Breast epithelium (tissue), 4 donors: ENCODE measurements at regions not wholly inside any gene's neighbourhood (a gene's known extent, or its start where the extent isn't known, plus 50 kb on each side); places are given as distances from the start of the nearest gene placed in this dataset.
A peak's percentile ranks its signal among the peaks of the same experiment; 100 is the strongest.

Experiments
- DNase-seq, 2 donors: peaks; one replicate each; pipeline ENCODE4 v3.0.0-alpha.2; 2019; ENCODE audit warnings: low spot score in 2 of 2
- H3K27ac ChIP-seq, 2 donors: fragments of 200-600 bp; sonication (generic) in 1 of 2; one replicate each; pipeline ENCODE4 v1.5.1; 2016 to 2019; ENCODE audit warnings: mild to moderate bottlenecking in 1 of 2
- H3K27me3 ChIP-seq, 2 donors: fragments of 200-600 bp; sonication (generic) in 1 of 2; one replicate each; pipeline versions ENCODE4 v1.5.1 to v1.6.0; 2017 to 2019; ENCODE audit warnings: control low read depth in 1 of 2, mild to moderate bottlenecking in 1 of 2
- H3K36me3 ChIP-seq: fragments of 200-600 bp; one replicate; pipeline ENCODE4 v1.5.1; 2019
- H3K4me1 ChIP-seq, 2 donors: fragments of 200-600 bp; sonication (generic); one replicate each; pipeline ENCODE4 v1.5.1; 2016 to 2019; ENCODE audit warnings: control low read depth in 1 of 2
- H3K4me3 ChIP-seq, 3 donors: fragments of 200-600 bp; sonication (generic); 1 replicate in 2 of 3; 2 replicates in 1 of 3; pipeline ENCODE4 v1.5.1; 2016 to 2019; ENCODE audit warnings: mild to moderate bottlenecking in 3 of 3, moderate library complexity in 2 of 3
- H3K9me3 ChIP-seq, 2 donors: fragments of 200-600 bp; sonication (generic) in 1 of 2; one replicate each; pipeline ENCODE4 v1.5.1; 2016 to 2019; ENCODE audit warnings: control low read depth in 1 of 2
- POLR2A ChIP-seq: fragments of 450-650 bp; IDR thresholded peaks from one replicate; pipeline ENCODE4 v1.6.1; 2016; ENCODE audit warnings: antibody characterized with exemption, mild to moderate bottlenecking, moderate library complexity
- POLR2AphosphoS5 ChIP-seq, 3 donors: sonication (generic); formaldehyde crosslinking; IDR thresholded peaks; one replicate each; pipeline ENCODE4 v1.6.1; 2017; ENCODE audit warnings: antibody characterized with exemption in 3 of 3
- intact Hi-C: fragments of 100-400 bp; cut with DNase I; formaldehyde crosslinking; loops from one replicate; pipeline ENCODE4 v1.15.1; 2023; ENCODE audit warnings: low total_unique reads
- TF ChIP-seq, protein P1 (sequence below), 3 donors: fragments of 450-650 bp; IDR thresholded peaks; one replicate each; pipeline ENCODE4 v1.5.1; 2016 to 2017; ENCODE audit warnings: antibody characterized with exemption in 3 of 3, mild to moderate bottlenecking in 3 of 3, moderate library complexity in 3 of 3

DNA sequence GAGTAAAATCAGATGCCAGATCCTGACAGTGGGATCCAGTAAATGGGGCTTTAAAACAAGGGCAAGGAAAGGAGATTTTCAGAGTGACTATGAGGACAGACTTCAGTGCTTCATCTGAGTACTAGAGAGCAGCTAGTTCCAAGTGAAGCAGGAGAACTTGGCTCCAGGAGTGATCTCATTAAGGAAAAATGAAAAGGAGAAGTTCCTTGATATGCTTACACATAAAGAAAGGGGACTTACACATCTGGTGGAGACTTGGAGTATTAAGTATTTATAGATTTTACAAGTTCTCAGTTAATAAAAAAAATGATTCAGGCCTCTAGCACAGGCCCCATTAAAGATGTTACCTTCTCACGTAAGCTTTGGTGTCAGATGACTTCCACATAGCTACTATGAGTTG is 105.8 kb downstream of the ICOS start:
- H3K4me3 ChIP-seq, result no peak overlapping the region
- no peaks in the 10 kb centered on the region for H3K36me3 ChIP-seq
- TF ChIP-seq POLR2A (no peak), POLR2AphosphoS5 (IDR thresholded peaks at IDR 0.05) (no peak)
- TF ChIP-seq, protein P1, sequence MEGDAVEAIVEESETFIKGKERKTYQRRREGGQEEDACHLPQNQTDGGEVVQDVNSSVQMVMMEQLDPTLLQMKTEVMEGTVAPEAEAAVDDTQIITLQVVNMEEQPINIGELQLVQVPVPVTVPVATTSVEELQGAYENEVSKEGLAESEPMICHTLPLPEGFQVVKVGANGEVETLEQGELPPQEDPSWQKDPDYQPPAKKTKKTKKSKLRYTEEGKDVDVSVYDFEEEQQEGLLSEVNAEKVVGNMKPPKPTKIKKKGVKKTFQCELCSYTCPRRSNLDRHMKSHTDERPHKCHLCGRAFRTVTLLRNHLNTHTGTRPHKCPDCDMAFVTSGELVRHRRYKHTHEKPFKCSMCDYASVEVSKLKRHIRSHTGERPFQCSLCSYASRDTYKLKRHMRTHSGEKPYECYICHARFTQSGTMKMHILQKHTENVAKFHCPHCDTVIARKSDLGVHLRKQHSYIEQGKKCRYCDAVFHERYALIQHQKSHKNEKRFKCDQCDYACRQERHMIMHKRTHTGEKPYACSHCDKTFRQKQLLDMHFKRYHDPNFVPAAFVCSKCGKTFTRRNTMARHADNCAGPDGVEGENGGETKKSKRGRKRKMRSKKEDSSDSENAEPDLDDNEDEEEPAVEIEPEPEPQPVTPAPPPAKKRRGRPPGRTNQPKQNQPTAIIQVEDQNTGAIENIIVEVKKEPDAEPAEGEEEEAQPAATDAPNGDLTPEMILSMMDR (IDR thresholded peaks at IDR 0.05), result no peak
- H3K27me3 ChIP-seq, result no peaks in the 10 kb centered on the region
- intact Hi-C loops, result no loop called here
- no peak for DNase-seq
- no peaks in the 10 kb centered on the region for H3K4me1 ChIP-seq
- H3K27ac ChIP-seq, result no peak overlapping the region
- no peaks in the 10 kb centered on the region for H3K9me3 ChIP-seq

DNA sequence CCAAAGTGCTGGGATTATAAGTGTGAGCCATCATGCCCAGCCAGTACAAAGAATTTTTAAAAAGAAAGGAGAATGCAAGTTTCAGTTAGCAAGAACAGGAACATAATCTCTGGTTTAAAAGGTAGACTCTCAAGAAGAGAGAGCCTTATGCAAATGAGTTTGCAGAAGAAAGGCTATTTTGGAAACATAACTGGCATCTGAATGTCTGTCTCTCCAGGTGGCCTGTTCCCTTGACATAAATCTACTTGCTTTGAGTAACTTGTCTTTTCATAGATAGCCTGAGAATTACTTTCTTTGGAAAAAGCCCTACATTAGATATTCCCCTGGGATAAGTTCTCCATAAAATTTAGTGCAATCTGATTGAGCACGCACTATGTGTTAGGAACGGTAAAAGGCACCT is 109.6 kb downstream of the ICOS start:
- intact Hi-C loops, result no loop called here
- no peaks in the 10 kb centered on the region for H3K4me1 ChIP-seq
- TF ChIP-seq, protein P1 (IDR thresholded peaks at IDR 0.05), result no peak

DNA sequence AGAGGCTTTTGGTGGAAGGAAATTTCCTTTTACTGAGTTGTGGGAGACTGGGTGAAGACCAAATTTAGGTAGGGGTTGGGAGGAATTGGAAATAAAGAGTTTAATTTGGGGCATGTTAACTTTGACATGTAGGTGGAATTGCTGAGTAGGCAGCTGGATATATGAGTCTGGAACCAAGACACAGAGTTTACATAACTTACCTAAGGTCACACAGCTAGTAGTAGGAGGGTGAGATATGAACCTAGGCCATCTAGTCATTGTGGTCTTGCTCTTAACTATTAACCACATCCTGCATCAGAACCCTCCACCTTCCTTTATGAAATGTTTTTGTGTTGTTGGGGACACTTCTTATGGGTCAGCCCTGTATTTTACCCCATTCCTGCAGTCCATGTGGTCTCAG is 113.1 kb downstream of the ICOS start:
- Histone ChIP-seq H3K36me3 (no peaks in the 10 kb centered on the region), H3K27ac (no peak overlapping the region), H3K4me3 (no peak overlapping the region), H3K4me1 (no peaks in the 10 kb centered on the region), H3K27me3 (no peaks in the 10 kb centered on the region), H3K9me3 (no peaks in the 10 kb centered on the region)
- no peak for DNase-seq
- intact Hi-C loops, result no loop called here
- TF ChIP-seq, protein P1 (IDR thresholded peaks at IDR 0.05), result no peak
- TF ChIP-seq POLR2AphosphoS5 (IDR thresholded peaks at IDR 0.05) (no peak), POLR2A (no peak)

More for the DNA sequence above, 109.6 kb downstream of the ICOS start:
- Histone ChIP-seq H3K9me3 (no peaks in the 10 kb centered on the region), H3K27ac (no peak overlapping the region), H3K27me3 (no peaks in the 10 kb centered on the region), H3K36me3 (no peaks in the 10 kb centered on the region), H3K4me3 (no peak overlapping the region)
- DNase-seq, result no peak

DNA sequence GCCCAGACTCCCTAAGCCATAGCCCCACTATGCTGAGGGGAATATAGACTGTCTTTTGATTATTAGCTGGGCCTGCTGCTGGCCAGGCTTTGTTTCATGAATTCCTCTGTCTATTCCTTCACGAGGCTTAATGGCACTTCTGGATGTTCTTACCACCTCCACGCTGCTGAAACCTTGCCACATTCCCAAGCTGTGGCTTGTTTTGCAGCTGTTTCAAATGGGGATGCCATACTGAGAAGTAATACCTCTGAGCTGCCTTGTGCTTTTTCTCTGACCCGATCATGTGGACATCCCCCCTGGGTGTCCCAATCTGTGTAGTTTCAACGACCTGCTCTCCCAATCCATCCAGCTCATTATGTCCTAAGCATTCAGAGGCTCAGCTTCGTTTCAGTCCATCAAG is 114.1 kb downstream of the ICOS start:
- Histone ChIP-seq H3K9me3 (no peaks in the 10 kb centered on the region), H3K4me3 (no peak overlapping the region), H3K27me3 (no peaks in the 10 kb centered on the region), H3K4me1 (no peaks in the 10 kb centered on the region), H3K27ac (no peak overlapping the region), H3K36me3 (no peaks in the 10 kb centered on the region)
- intact Hi-C loops, result no loop called here
- no peak for TF ChIP-seq POLR2AphosphoS5 (IDR thresholded peaks at IDR 0.05)
- no peak for TF ChIP-seq POLR2A
- TF ChIP-seq, protein P1 (IDR thresholded peaks at IDR 0.05), result no peak
- DNase-seq, result peak in 1 of 2 donors; percentile 20

DNA sequence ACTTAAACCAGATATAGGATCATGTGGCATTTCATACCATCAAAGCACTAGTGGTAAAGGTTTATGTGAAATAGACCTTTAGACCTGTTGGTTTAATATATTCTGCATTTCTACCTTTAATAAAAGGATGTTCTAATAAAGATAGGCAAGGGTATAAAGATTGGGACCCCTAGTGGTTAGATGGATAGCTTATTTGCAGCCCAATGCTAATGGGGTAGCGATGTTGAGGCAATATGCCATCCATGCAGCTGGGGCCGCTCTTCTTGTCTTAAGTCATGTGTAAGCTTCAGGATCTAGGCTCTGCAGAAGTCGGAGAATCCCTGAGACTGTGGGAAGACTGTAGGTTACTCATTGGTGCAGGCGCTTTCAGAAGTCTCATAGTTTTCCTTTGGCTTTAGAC is 114.9 kb downstream of the ICOS start:
- H3K27ac ChIP-seq, result no peak overlapping the region
- H3K27me3 ChIP-seq, result no peaks in the 10 kb centered on the region
- DNase-seq, result no peak
- intact Hi-C loops, result no loop called here
- TF ChIP-seq, protein P1 (IDR thresholded peaks at IDR 0.05), result no peak
- TF ChIP-seq POLR2AphosphoS5 (IDR thresholded peaks at IDR 0.05) (no peak), POLR2A (no peak)
- no peaks in the 10 kb centered on the region for H3K4me1 ChIP-seq
- no peaks in the 10 kb centered on the region for H3K9me3 ChIP-seq
- no peaks in the 10 kb centered on the region for H3K36me3 ChIP-seq
- H3K4me3 ChIP-seq, result no peak overlapping the region
